ENCODE measurements at regions not wholly inside any gene's neighbourhood (a gene's known extent, or its start where the extent isn't known, plus 50 kb on each side); places are given as distances from the start of the nearest gene placed in this dataset.

DNA sequence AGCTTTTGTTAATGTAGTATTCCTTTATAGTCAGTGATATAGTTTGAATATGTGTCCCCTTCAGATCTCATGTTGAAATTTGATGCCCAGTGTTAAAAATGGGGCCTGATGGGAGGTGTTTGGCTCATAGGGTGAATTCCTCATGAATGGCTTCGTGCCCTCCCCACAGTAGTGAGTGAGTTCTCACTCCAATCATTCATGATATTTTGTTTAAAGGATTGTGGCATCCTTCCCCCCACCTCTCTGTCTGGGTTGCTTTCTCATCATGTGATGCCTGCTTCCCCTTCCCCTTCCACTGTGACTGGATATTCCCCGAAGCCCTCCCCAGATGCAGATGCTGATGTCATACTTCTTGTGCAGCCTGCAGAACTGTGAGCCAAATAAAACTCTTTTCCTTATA lies 649.8 kb upstream of the NR2F2 start:
- Mint-ChIP-seq H3K27ac (no peak overlapping the region), H3K4me3 (no peak overlapping the region), H3K36me3 (ENCODE audit: low read depth) (no peaks in the 10 kb centered on the region), H3K9me3 (no peaks in the 10 kb centered on the region), H3K4me1 (ENCODE audit: low read depth) (no peaks in the 10 kb centered on the region), H3K27me3 (peaks cover 4% of the 10 kb centered on the region)
- ChIA-PET POLR2A (no interaction called here), CTCF (no interaction called here)
- ATAC-seq (no peak), DNase-seq (no peak)
- intact Hi-C loops (cut with micrococcal nuclease), result no loop called here
- TF ChIP-seq, protein P1, sequence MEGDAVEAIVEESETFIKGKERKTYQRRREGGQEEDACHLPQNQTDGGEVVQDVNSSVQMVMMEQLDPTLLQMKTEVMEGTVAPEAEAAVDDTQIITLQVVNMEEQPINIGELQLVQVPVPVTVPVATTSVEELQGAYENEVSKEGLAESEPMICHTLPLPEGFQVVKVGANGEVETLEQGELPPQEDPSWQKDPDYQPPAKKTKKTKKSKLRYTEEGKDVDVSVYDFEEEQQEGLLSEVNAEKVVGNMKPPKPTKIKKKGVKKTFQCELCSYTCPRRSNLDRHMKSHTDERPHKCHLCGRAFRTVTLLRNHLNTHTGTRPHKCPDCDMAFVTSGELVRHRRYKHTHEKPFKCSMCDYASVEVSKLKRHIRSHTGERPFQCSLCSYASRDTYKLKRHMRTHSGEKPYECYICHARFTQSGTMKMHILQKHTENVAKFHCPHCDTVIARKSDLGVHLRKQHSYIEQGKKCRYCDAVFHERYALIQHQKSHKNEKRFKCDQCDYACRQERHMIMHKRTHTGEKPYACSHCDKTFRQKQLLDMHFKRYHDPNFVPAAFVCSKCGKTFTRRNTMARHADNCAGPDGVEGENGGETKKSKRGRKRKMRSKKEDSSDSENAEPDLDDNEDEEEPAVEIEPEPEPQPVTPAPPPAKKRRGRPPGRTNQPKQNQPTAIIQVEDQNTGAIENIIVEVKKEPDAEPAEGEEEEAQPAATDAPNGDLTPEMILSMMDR (IDR thresholded peaks at IDR 0.05), result no peak

DNA sequence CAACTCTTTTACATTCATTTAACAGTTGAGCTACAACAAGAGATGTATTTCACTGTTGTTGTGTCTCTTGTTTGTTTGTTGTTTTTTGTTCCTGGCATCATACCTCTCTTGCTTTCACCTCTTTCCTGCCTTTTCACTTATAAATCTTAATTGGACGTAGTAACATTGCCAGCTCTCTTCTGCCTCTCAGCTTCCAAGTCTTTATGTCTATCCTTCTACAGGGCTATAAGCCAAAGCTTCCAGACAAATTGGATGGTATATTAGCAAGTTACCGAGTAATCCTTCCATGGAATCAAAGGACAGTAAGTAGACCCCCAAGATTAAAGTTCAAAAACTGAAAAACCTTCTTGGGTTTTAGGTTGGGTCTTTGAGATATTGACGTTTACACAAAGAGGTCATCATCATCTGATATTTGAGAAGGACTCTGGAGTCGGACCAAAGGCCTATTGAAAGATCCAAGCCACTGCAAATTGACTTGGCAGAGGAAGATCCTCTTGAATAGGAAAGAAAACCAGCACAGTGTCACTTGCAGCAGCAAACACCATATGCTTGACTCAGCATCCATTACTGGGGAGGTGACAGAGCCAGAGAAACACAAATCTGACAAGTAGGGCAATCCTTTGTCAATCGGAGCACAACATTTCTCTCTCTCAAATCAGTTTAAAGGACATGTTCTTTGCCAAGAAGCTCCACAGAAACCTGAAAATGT lies 648.5 kb upstream of the NR2F2 start:
- intact Hi-C loops (cut with micrococcal nuclease), result no loop called here
- no peaks in the 10 kb centered on the region for H3K9me3 Mint-ChIP-seq
- peaks cover 2% of the 10 kb centered on the region for H3K27me3 Mint-ChIP-seq
- POLR2A ChIA-PET, result no interaction called here
- H3K36me3 Mint-ChIP-seq (ENCODE audit: low read depth), result no peaks in the 10 kb centered on the region
- CTCF ChIA-PET, result no interaction called here
- no peak overlapping the region for H3K4me3 Mint-ChIP-seq
- H3K4me1 Mint-ChIP-seq (ENCODE audit: low read depth), result no peaks in the 10 kb centered on the region
- TF ChIP-seq, protein P1 (IDR thresholded peaks at IDR 0.05), result no peak
- H3K27ac Mint-ChIP-seq, result no peak overlapping the region
- DNase-seq (no peak), ATAC-seq (no peak)

DNA sequence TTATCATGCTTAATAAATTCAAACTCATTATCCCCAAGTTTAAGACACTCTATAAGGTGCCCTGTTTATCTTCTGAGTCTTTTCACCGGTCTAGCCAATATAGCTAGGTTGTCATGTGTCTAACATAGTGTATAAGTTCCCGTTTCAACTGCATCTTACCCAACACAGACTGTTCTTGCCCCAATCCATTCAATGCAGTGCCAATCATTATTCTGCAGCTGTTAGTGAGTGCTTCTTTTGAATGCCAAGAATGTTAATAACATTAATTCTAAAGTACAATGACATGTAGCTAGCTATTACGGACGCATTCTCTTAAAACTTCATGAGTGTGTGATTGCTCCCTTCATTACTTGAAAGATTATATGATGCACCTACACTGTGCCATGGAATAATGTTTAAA lies 646.4 kb upstream of the NR2F2 start:
- intact Hi-C loops (cut with micrococcal nuclease), result no loop called here
- Mint-ChIP-seq H3K9me3 (no peaks in the 10 kb centered on the region), H3K27ac (no peak overlapping the region), H3K4me3 (no peak overlapping the region), H3K27me3 (peaks cover 3% of the 10 kb centered on the region), H3K36me3 (ENCODE audit: low read depth) (no peaks in the 10 kb centered on the region), H3K4me1 (ENCODE audit: low read depth) (no peaks in the 10 kb centered on the region)
- TF ChIP-seq, protein P1 (IDR thresholded peaks at IDR 0.05), result no peak
- DNase-seq (no peak), ATAC-seq (no peak)
- ChIA-PET CTCF (no interaction called here), POLR2A (no interaction called here)

GRCh38 chr15:95684693-95685115 lies 645.8 kb upstream of the NR2F2 start:
- CTCF ChIA-PET, result no interaction called here
- Mint-ChIP-seq H3K4me1 (ENCODE audit: low read depth) (no peaks in the 10 kb centered on the region), H3K27me3 (peaks cover 6% of the 10 kb centered on the region), H3K9me3 (no peaks in the 10 kb centered on the region), H3K4me3 (no peak overlapping the region), H3K36me3 (ENCODE audit: low read depth) (no peaks in the 10 kb centered on the region), H3K27ac (no peak overlapping the region)
- DNase-seq (no peak), ATAC-seq (no peak)
- TF ChIP-seq, protein P1 (IDR thresholded peaks at IDR 0.05), result no peak
- intact Hi-C loops (cut with micrococcal nuclease), result no loop called here
- POLR2A ChIA-PET, result no interaction called here

DNA sequence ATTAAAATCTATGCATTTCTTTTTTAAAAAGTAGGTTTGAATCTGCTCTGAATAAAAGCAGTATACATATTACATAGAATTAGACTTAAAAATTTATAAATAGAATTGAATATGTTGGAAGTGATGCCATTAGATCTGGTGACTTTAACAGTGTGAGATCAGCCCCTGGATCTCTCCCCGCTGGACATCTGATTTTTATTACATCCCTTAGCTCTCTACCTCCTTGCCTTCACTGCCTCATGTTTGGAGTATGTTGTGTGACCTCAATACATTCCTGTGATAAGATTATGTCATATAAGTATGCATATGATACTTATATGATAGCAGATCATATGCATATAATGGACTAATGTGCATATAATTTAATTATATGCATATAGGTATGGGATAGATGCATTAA lies 643.4 kb upstream of the NR2F2 start:
- Mint-ChIP-seq H3K4me1 (ENCODE audit: low read depth) (no peaks in the 10 kb centered on the region), H3K9me3 (no peaks in the 10 kb centered on the region), H3K4me3 (no peak overlapping the region), H3K27me3 (peaks cover 6% of the 10 kb centered on the region), H3K27ac (no peak overlapping the region), H3K36me3 (ENCODE audit: low read depth) (no peaks in the 10 kb centered on the region)
- POLR2A ChIA-PET, result no interaction called here
- ATAC-seq (no peak), DNase-seq (no peak)
- CTCF ChIA-PET, result no interaction called here
- intact Hi-C loops (cut with micrococcal nuclease), result no loop called here
- TF ChIP-seq, protein P1 (IDR thresholded peaks at IDR 0.05), result no peak

Data from activated CD8-positive, alpha-beta T cell treated with anti-CD3 and anti-CD28 coated beads for 36 hours (primary cell).